GM10266 (cell line): ENCODE measurements at regions not wholly inside any gene's neighbourhood (a gene's known extent, or its start where the extent isn't known, plus 50 kb on each side); places are given as distances from the start of the nearest gene placed in this dataset.

Experiments used
- DNase-seq: peaks from one replicate; pipeline ENCODE4 v3.0.0; 2012; ENCODE audit errors: extremely low spot score
- TF ChIP-seq, protein P1 (sequence below): IDR thresholded peaks from 2 replicates; pipeline ENCODE4 v1.5.1; 2012; ENCODE audit warnings: mild to moderate bottlenecking, low read depth; ENCODE audit not compliant: control insufficient read depth, insufficient read depth; ENCODE audit errors: missing control alignments

- TF ChIP-seq, protein P1, sequence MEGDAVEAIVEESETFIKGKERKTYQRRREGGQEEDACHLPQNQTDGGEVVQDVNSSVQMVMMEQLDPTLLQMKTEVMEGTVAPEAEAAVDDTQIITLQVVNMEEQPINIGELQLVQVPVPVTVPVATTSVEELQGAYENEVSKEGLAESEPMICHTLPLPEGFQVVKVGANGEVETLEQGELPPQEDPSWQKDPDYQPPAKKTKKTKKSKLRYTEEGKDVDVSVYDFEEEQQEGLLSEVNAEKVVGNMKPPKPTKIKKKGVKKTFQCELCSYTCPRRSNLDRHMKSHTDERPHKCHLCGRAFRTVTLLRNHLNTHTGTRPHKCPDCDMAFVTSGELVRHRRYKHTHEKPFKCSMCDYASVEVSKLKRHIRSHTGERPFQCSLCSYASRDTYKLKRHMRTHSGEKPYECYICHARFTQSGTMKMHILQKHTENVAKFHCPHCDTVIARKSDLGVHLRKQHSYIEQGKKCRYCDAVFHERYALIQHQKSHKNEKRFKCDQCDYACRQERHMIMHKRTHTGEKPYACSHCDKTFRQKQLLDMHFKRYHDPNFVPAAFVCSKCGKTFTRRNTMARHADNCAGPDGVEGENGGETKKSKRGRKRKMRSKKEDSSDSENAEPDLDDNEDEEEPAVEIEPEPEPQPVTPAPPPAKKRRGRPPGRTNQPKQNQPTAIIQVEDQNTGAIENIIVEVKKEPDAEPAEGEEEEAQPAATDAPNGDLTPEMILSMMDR = no peak
- no peak for DNase-seq
Observed at GRCh38 chr21:16983420-16983819, 529.4 kb upstream of the CXADR start.

DNA sequence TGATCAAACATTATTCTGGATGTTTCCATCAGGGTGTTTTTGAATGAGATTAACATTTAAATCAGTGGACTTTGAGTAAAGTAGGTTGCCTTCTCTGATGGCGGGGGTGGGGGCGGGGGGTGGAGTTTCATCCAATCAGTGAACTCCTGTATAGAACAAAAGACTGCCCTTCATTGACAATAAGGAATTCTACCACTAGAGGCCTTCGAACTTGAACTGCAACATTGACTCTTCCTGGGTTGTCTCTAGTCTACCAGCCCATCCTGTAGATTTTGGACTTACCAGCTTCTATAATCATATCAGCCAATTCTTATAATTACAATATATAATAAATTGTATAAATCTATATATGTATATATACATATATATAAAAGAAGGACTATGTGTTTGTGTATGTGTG, 520.4 kb upstream of the CXADR start:
- TF ChIP-seq, protein P1 = no peak
- no peak for DNase-seq

DNA sequence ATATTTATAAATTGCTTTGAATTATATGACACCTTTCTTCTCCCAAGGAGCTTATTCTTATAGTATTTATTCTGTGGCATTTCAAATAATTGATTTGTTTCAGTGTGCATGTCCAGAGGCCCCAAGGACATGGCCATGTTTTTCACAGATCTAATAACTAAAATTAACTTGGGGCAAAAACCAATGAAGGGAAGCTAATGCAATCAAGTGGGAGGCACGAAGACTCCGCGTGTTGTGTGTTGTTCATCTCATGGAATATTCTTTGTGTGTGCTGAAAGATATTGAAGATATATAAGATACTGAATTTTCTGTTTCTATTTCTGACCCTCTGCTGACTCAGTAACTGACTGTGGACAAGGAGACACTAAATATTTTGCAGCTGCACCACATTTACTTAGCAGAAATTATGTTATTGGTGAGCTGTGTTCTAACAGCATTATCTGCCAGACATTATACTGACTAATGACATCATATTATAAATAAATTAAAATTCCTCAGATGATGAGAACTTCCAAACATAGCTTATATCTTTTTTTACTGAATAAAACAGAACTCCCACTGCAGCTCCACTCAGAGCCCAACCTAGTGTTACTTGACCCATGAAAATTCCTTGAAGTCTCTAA, 519.3 kb upstream of the CXADR start:
- DNase-seq = no peak
- TF ChIP-seq, protein P1 = no peak

DNA sequence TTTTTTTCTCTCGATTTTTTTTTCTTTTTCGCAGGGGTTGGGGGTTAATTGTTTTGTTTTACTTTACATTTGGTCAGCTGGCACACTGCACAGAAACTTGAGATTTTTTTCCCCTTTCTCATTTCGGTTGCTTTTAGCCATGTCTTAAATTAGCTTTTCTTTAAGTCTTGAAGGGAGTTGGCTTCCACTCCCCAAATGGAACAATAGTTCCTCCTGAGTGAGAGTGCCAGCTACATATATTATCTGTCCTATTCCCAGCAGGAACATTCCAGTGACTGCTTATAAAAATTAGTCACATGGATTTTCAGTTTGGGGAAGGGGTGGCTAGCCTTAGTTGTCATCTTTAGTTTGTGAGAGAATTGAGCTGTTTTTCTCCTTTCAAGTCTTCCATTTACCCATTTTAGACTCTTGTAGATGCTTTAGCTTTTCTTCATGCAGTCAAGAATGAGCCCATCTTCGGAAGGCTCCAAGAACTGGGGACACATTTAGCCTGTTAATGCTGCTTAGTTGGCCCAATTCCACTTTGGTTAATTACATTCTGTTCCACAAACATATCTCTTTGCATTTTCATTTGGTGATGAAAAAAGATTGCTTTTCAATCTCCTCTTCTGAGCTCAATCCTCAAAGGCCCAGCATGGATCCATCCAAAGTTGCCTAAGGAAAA, 510.1 kb upstream of the CXADR start:
- no peak for DNase-seq
- TF ChIP-seq, protein P1 = no peak

GRCh38 chr21:17003258-17003615, 509.6 kb upstream of the CXADR start:
- DNase-seq = no peak

GRCh38 chr21:17003763-17004373, 509.0 kb upstream of the CXADR start:
- TF ChIP-seq, protein P1 = no peak

More at GRCh38 chr21:17003258-17003615, 509.6 kb upstream of the CXADR start:
- TF ChIP-seq, protein P1 = no peak

GRCh38 chr21:17032141-17032655, 480.6 kb upstream of the CXADR start:
- TF ChIP-seq, protein P1 = no peak
- DNase-seq = no peak

More at GRCh38 chr21:17003763-17004373, 509.0 kb upstream of the CXADR start:
- DNase-seq = no peak
